Epithelial cell of esophagus (primary cell): ENCODE measurements at regions not wholly inside any gene's neighbourhood (a gene's known extent, or its start where the extent isn't known, plus 50 kb on each side); places are given as distances from the start of the nearest gene placed in this dataset.

Experiments
- DNase-seq: peaks from one replicate; pipeline ENCODE4 v3.0.0; 2010; ENCODE audit warnings: low read depth
- H3K4me3 ChIP-seq: 2 replicates; pipeline ENCODE4 v1.5.1; 2011; ENCODE audit warnings: mild to moderate bottlenecking, low read length, control low read depth
- CTCF ChIP-seq: IDR thresholded peaks from 2 replicates; pipeline ENCODE4 v1.5.1; 2011; ENCODE audit warnings: low read depth, mild to moderate bottlenecking, low read length, control low read depth, inconsistent platforms; ENCODE audit not compliant: insufficient read depth; ENCODE audit errors: missing control alignments

- no peak for DNase-seq
- no peak for TF ChIP-seq CTCF
- no peak overlapping the region for H3K4me3 ChIP-seq
These were observed 231.5 kb downstream of the SLC7A11 start for GRCh38 chr4:138010639-138011038.

GRCh38 chr4:138007572-138007971 is 234.6 kb downstream of the SLC7A11 start:
- TF ChIP-seq CTCF, result peak; percentile 42
- DNase-seq, result peak; percentile 40
- H3K4me3 ChIP-seq, result no peak overlapping the region

GRCh38 chr4:138005486-138005885 is 236.7 kb downstream of the SLC7A11 start:
- TF ChIP-seq CTCF, result no peak
- DNase-seq, result no peak
- no peak overlapping the region for H3K4me3 ChIP-seq

- no peak overlapping the region for H3K4me3 ChIP-seq
- DNase-seq, result no peak
- no peak for TF ChIP-seq CTCF
These were observed 238.9 kb downstream of the SLC7A11 start for GRCh38 chr4:138003248-138003647.

GRCh38 chr4:137998666-137999429 is 243.3 kb downstream of the SLC7A11 start:
- no peak for TF ChIP-seq CTCF
- H3K4me3 ChIP-seq, result no peak overlapping the region
- peak; percentile 53 for DNase-seq

GRCh38 chr4:137997496-137997895 is 244.7 kb downstream of the SLC7A11 start:
- no peak for TF ChIP-seq CTCF
- no peak overlapping the region for H3K4me3 ChIP-seq
- DNase-seq, result peak; percentile 86

GRCh38 chr4:137994853-137995252 is 247.3 kb downstream of the SLC7A11 start:
- no peak for TF ChIP-seq CTCF
- H3K4me3 ChIP-seq, result no peak overlapping the region
- no peak for DNase-seq
